K562 (cell line): ENCODE measurements at regions not wholly inside any gene's neighbourhood (a gene's known extent, or its start where the extent isn't known, plus 50 kb on each side); places are given as distances from the start of the nearest gene placed in this dataset.

ENCODE experiments used
- CBFA2T2 ChIP-seq: fragments of 450-650 bp; conservative IDR thresholded peaks from 2 replicates; pipeline ENCODE4 v1.6.1; 2017; ENCODE audit warnings: mild to moderate bottlenecking
- CBX2 ChIP-seq: fragments of 200-600 bp; sonication (generic); IDR thresholded peaks from one replicate; pipeline ENCODE4 v1.6.1; 2012; ENCODE audit warnings: mild to moderate bottlenecking, low read length, inconsistent platforms; ENCODE audit not compliant: insufficient read depth, poor library complexity, severe bottlenecking
- DMBX1 ChIP-seq: fragments of 250-450 bp; sonication (Bioruptor Pico); IDR thresholded peaks from 2 replicates; pipeline ENCODE4 v1.8.0; 2022; ENCODE audit warnings: inconsistent platforms, mild to moderate bottlenecking, moderate library complexity, borderline replicate concordance
- EGR1 ChIP-seq: fragments of 450-650 bp; conservative IDR thresholded peaks from 2 replicates; pipeline ENCODE4 v1.6.1; 2017; ENCODE audit warnings: mild to moderate bottlenecking
- ELF4 ChIP-seq: fragments of 450-650 bp; formaldehyde crosslinking; IDR thresholded peaks from 2 replicates; pipeline ENCODE4 v1.4.0; 2022; ENCODE audit warnings: missing genetic modification characterization
- EP300 ChIP-seq: IDR thresholded peaks from 2 replicates; pipeline ENCODE4 v1.6.1; 2012; ENCODE audit warnings: low read length, improper control_type of control experiment
- LCOR ChIP-seq: sonication (generic); formaldehyde crosslinking; IDR thresholded peaks from 2 replicates; pipeline ENCODE4 v1.8.0; 2022; ENCODE audit warnings: mild to moderate bottlenecking, missing genetic modification reagents
- MAFF ChIP-seq: IDR thresholded peaks from 2 replicates; pipeline ENCODE4 v1.6.1; 2012; ENCODE audit warnings: low read length, improper control_type of control experiment
- NCOR1 ChIP-seq: fragments of 450-650 bp; IDR thresholded peaks from 2 replicates; pipeline ENCODE4 v1.6.1; 2016; ENCODE audit warnings: mild to moderate bottlenecking, moderate library complexity
- PCBP2 ChIP-seq: fragments of 200-400 bp; formaldehyde crosslinking; IDR thresholded peaks from 2 replicates; pipeline ENCODE4 v1.6.1; 2018; ENCODE audit warnings: low read length, low read depth, mild to moderate bottlenecking, moderate library complexity; ENCODE audit not compliant: poor library complexity, severe bottlenecking
- POLR2A ChIP-seq: fragments of 450-650 bp; conservative IDR thresholded peaks from 2 replicates; pipeline ENCODE4 v1.6.1; 2016
- RAD21 ChIP-seq, 2 experiments: fragments of 250-450 bp in 1 of 2; fragments of 450-650 bp in 1 of 2; sonication (Bioruptor Pico) in 1 of 2; formaldehyde crosslinking in 1 of 2; IDR thresholded peaks in 1 of 2; conservative IDR thresholded peaks in 1 of 2; 2 replicates each; pipeline versions ENCODE4 v1.4.0 to v1.8.0; 2020 to 2022; ENCODE audit warnings: mild to moderate bottlenecking in 2 of 2, moderate library complexity in 1 of 2
- RBM15 ChIP-seq: fragments of 200-400 bp; formaldehyde crosslinking; IDR thresholded peaks from 2 replicates; pipeline ENCODE4 v1.6.1; 2018; ENCODE audit warnings: mild to moderate bottlenecking, low read length, moderate library complexity; ENCODE audit not compliant: insufficient read depth
- SMAD2 ChIP-seq: fragments of 150-350 bp; IDR thresholded peaks from 2 replicates; pipeline ENCODE4 v1.6.1; 2014; ENCODE audit warnings: low read depth, mild to moderate bottlenecking, low read length
- ZBTB8A ChIP-seq: fragments of 450-650 bp; IDR thresholded peaks from 2 replicates; pipeline ENCODE4 v1.6.1; 2018; ENCODE audit warnings: mild to moderate bottlenecking, moderate library complexity; ENCODE audit not compliant: partially characterized antibody
- ZEB2 ChIP-seq: fragments of 450-650 bp; IDR thresholded peaks from 2 replicates; pipeline ENCODE4 v1.6.1; 2016
- ZNF140 ChIP-seq: fragments of 250-450 bp; sonication (Bioruptor Pico); IDR thresholded peaks from 2 replicates; pipeline ENCODE4 v1.8.0; 2021; ENCODE audit warnings: moderate library complexity, mild to moderate bottlenecking, inconsistent platforms
- ZNF239 ChIP-seq: fragments of 250-450 bp; sonication (Bioruptor Pico); IDR thresholded peaks from 2 replicates; pipeline ENCODE4 v1.4.0; 2020; ENCODE audit warnings: mild to moderate bottlenecking
- ZNF76 ChIP-seq: fragments of 250-450 bp; sonication (Bioruptor Pico); IDR thresholded peaks from 2 replicates; pipeline ENCODE4 v1.4.0; 2020; ENCODE audit warnings: mild to moderate bottlenecking, moderate library complexity, borderline replicate concordance
- TF ChIP-seq, protein P1 (sequence below): sonication (generic); formaldehyde crosslinking; IDR thresholded peaks from 2 replicates; pipeline ENCODE4 v1.8.0; 2022; ENCODE audit warnings: mild to moderate bottlenecking, missing genetic modification reagents
- TF ChIP-seq, protein P2 (sequence below): fragments of 450-650 bp; formaldehyde crosslinking; IDR thresholded peaks from 2 replicates; pipeline ENCODE4 v1.4.0; 2022; ENCODE audit warnings: mild to moderate bottlenecking, moderate library complexity
- TF ChIP-seq, protein P3 (sequence below): sonication (generic); formaldehyde crosslinking; IDR thresholded peaks from 2 replicates; pipeline ENCODE4 v1.4.0; 2020; ENCODE audit warnings: mild to moderate bottlenecking, missing genetic modification reagents
- TF ChIP-seq, protein P4 (sequence below): fragments of 150-350 bp; conservative IDR thresholded peaks from 2 replicates; pipeline ENCODE4 v1.6.1; 2014; ENCODE audit warnings: low read length

DNA sequence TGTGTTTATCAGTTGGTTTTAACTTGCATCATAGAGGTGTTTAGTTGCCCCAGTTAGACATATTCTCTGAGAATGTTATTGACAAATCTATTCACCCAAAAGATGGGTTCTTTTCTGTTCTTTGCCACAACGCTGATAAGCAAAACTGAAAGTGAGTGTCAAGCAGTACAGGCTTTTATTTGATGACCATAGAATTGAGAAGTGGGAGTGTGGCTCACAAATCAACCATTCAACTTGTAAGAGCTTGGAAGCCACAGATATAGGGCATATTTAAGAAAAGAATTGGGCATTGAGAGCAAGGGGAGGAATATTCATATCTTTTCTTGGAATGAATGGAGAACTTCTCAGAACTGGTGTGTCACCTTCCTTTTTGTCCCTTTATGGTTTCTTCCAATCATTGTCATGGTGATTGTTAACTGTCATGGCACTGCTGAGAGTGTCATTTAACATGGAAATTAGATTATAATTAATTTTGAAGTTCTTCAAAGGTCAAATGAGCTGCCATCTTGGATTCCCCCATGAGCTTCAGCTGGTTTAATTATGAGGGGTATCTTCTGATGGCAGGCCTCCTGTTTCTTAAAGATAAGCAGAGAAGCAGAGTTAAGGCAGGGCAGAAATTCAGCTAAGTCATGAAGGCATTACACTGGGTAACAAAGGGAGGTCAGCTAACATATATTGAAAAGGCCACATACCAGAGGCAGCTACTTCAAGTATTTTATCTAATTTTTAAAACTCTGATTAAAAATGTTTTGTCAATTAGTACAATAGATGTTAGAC lies 254.0 kb upstream of the HTR1E start (continued):
- TF ChIP-seq, protein P1, sequence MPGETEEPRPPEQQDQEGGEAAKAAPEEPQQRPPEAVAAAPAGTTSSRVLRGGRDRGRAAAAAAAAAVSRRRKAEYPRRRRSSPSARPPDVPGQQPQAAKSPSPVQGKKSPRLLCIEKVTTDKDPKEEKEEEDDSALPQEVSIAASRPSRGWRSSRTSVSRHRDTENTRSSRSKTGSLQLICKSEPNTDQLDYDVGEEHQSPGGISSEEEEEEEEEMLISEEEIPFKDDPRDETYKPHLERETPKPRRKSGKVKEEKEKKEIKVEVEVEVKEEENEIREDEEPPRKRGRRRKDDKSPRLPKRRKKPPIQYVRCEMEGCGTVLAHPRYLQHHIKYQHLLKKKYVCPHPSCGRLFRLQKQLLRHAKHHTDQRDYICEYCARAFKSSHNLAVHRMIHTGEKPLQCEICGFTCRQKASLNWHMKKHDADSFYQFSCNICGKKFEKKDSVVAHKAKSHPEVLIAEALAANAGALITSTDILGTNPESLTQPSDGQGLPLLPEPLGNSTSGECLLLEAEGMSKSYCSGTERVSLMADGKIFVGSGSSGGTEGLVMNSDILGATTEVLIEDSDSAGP (CRISPR knock-in tag), result no peak
- TF ChIP-seq, protein P2, sequence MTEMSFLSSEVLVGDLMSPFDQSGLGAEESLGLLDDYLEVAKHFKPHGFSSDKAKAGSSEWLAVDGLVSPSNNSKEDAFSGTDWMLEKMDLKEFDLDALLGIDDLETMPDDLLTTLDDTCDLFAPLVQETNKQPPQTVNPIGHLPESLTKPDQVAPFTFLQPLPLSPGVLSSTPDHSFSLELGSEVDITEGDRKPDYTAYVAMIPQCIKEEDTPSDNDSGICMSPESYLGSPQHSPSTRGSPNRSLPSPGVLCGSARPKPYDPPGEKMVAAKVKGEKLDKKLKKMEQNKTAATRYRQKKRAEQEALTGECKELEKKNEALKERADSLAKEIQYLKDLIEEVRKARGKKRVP (CRISPR knock-in tag), result 0 out of 2 replicates have a peak, but pooled peaks have one; percentile 25
- TF ChIP-seq SMAD2, result no peak
- TF ChIP-seq POLR2A, result no peak
- peak; percentile 86 for TF ChIP-seq MAFF
- TF ChIP-seq DMBX1 (CRISPR knock-in tag), result peak; percentile 31; the same call in 1 of the 2 replicates
- TF ChIP-seq, protein P3, sequence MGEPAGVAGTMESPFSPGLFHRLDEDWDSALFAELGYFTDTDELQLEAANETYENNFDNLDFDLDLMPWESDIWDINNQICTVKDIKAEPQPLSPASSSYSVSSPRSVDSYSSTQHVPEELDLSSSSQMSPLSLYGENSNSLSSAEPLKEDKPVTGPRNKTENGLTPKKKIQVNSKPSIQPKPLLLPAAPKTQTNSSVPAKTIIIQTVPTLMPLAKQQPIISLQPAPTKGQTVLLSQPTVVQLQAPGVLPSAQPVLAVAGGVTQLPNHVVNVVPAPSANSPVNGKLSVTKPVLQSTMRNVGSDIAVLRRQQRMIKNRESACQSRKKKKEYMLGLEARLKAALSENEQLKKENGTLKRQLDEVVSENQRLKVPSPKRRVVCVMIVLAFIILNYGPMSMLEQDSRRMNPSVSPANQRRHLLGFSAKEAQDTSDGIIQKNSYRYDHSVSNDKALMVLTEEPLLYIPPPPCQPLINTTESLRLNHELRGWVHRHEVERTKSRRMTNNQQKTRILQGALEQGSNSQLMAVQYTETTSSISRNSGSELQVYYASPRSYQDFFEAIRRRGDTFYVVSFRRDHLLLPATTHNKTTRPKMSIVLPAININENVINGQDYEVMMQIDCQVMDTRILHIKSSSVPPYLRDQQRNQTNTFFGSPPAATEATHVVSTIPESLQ (CRISPR knock-in tag), result no peak
- no peak for TF ChIP-seq PCBP2
- TF ChIP-seq ZEB2, result no peak
- TF ChIP-seq LCOR, result peak; percentile 34; the same call in 1 of the 2 replicates
- peak; percentile 96 for TF ChIP-seq CBFA2T2
- TF ChIP-seq EP300, result peak; percentile 96
- no peak for TF ChIP-seq ZNF239 (CRISPR knock-in tag)
- no peak for TF ChIP-seq RAD21 (CRISPR knock-in tag; conservative IDR thresholded peaks at IDR 0.05 in 1 of 2, IDR thresholded peaks at IDR 0.05 in 1 of 2)
- TF ChIP-seq ZNF140 (CRISPR knock-in tag), result no peak
- TF ChIP-seq RBM15, result no peak
- TF ChIP-seq CBX2, result no peak
- TF ChIP-seq ELF4 (CRISPR knock-in tag), result no peak
- peak; percentile 50 for TF ChIP-seq EGR1
- TF ChIP-seq NCOR1, result peak; percentile 96
- TF ChIP-seq, protein P4, sequence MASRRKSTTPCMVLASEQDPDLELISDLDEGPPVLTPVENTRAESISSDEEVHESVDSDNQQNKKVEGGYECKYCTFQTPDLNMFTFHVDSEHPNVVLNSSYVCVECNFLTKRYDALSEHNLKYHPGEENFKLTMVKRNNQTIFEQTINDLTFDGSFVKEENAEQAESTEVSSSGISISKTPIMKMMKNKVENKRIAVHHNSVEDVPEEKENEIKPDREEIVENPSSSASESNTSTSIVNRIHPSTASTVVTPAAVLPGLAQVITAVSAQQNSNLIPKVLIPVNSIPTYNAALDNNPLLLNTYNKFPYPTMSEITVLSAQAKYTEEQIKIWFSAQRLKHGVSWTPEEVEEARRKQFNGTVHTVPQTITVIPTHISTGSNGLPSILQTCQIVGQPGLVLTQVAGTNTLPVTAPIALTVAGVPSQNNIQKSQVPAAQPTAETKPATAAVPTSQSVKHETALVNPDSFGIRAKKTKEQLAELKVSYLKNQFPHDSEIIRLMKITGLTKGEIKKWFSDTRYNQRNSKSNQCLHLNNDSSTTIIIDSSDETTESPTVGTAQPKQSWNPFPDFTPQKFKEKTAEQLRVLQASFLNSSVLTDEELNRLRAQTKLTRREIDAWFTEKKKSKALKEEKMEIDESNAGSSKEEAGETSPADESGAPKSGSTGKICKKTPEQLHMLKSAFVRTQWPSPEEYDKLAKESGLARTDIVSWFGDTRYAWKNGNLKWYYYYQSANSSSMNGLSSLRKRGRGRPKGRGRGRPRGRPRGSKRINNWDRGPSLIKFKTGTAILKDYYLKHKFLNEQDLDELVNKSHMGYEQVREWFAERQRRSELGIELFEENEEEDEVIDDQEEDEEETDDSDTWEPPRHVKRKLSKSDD, result peak; percentile 62; the same call in 1 of the 2 replicates
- TF ChIP-seq ZNF76 (CRISPR knock-in tag), result no peak
- no peak for TF ChIP-seq ZBTB8A
